ENCODE measurements at regions not wholly inside any gene's neighbourhood (a gene's known extent, or its start where the extent isn't known, plus 50 kb on each side); places are given as distances from the start of the nearest gene placed in this dataset.

GRCh38 chr21:17693801-17694200 lies 81.1 kb upstream of the BTG3 start (continued):
- TF ChIP-seq DDIT3 (CRISPR knock-in tag; IDR thresholded peaks at IDR 0.05): no peak

DNA sequence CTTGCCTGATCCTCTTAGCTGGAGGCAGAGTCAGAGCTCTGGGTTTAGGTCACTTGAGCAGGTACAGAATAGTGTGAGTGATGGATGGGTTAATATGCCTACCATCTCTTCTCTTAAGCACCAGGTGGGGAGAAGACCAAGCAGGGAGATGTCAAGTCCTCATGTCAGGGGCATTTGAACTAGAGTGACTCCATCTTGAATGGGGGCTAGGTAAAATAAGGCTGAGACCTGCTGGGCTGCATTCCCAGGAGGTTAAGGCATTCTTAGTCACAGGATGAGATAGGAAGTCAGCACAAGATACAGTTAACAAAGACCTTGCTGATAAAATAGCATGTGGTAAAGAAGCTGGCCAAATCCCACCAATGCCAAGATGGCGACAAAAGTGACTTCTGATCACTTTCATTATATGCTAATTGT lies 77.4 kb upstream of the BTG3 start:
- no TSS peak for BruUV-seq (replicated peaks)
- intact Hi-C loops (cut with micrococcal nuclease; ENCODE audit: unreplicated experiment): no loop called here
- FAIRE-seq (no peak), ATAC-seq (peak; percentile 38; the same call in 2 of the 3 replicates), DNase-seq (ENCODE audit: low spot score) (no peak)
- CTCF ChIA-PET (ENCODE audit: low intra/inter-chr PET ratio, low total read pairs): no interaction called here
- Histone ChIP-seq H3K9ac (ENCODE audit: insufficient read depth, low read depth, low read length) (no peak overlapping the region), H2AFZ (ENCODE audit: low read length) (no peak overlapping the region), H3K27me3 (ENCODE audit: control insufficient read depth in 1 of 2, insufficient read depth in 2 of 2, low read length in 2 of 2) (no peaks in the 10 kb centered on the region), H3K79me2 (ENCODE audit: insufficient read depth, low read length) (no peaks in the 10 kb centered on the region), H3K36me3 (replicated peaks in 1 of 2; ENCODE audit: control insufficient read depth in 1 of 2, insufficient read depth in 2 of 2, low read length in 2 of 2) (no peaks in the 10 kb centered on the region), H3K27ac (ENCODE audit: extremely low read length, insufficient read depth, low read length) (no peak overlapping the region), H3K4me1 (ENCODE audit: insufficient read depth, low read length) (peaks cover 12% of the 10 kb centered on the region), H3K9me3 (ENCODE audit: low read length) (no peaks in the 10 kb centered on the region), H4K20me1 (ENCODE audit: insufficient read depth, low read length) (no peaks in the 10 kb centered on the region), H3K4me2 (ENCODE audit: low read depth, low read length) (no peak overlapping the region), H3K4me3 (replicated peaks in 1 of 3; ENCODE audit: insufficient read depth in 1 of 3, low read depth in 2 of 3, low read length in 3 of 3) (no peak overlapping the region)
- WGBS (ENCODE audit: low lambda C conversion rate): 85% methylated on average over 1 of the region's 1 CpG
- TF ChIP-seq, protein P1, sequence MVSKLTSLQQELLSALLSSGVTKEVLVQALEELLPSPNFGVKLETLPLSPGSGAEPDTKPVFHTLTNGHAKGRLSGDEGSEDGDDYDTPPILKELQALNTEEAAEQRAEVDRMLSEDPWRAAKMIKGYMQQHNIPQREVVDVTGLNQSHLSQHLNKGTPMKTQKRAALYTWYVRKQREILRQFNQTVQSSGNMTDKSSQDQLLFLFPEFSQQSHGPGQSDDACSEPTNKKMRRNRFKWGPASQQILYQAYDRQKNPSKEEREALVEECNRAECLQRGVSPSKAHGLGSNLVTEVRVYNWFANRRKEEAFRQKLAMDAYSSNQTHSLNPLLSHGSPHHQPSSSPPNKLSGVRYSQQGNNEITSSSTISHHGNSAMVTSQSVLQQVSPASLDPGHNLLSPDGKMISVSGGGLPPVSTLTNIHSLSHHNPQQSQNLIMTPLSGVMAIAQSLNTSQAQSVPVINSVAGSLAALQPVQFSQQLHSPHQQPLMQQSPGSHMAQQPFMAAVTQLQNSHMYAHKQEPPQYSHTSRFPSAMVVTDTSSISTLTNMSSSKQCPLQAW (CRISPR knock-in tag; IDR thresholded peaks at IDR 0.05): no peak
- TF ChIP-seq HES4 (CRISPR knock-in tag; IDR thresholded peaks at IDR 0.05; ENCODE audit: borderline replicate concordance) (no peak), ZNF839 (CRISPR knock-in tag; IDR thresholded peaks at IDR 0.05; ENCODE audit: borderline replicate concordance) (no peak), ATF5 (CRISPR knock-in tag; IDR thresholded peaks at IDR 0.05; ENCODE audit: low read depth) (no peak), DNMT3B (CRISPR knock-in tag; conservative IDR thresholded peaks at IDR 0.05) (no peak), ZSCAN29 (CRISPR knock-in tag; conservative IDR thresholded peaks at IDR 0.05) (no peak), PHF8 (CRISPR knock-in tag; IDR thresholded peaks at IDR 0.05) (no peak), ZNF652 (CRISPR knock-in tag; IDR thresholded peaks at IDR 0.05; ENCODE audit: borderline replicate concordance, low read depth) (no peak), SRY (CRISPR knock-in tag; IDR thresholded peaks at IDR 0.05) (no peak), ZNF30 (CRISPR knock-in tag; IDR thresholded peaks at IDR 0.05) (no peak), ZNF382 (CRISPR knock-in tag; IDR thresholded peaks at IDR 0.05; ENCODE audit: borderline replicate concordance) (no peak), ZNF782 (CRISPR knock-in tag; IDR thresholded peaks at IDR 0.05; ENCODE audit: borderline replicate concordance) (no peak), ZNF530 (CRISPR knock-in tag; IDR thresholded peaks at IDR 0.05; ENCODE audit: low read depth) (no peak), SOX5 (CRISPR knock-in tag; IDR thresholded peaks at IDR 0.05; ENCODE audit: borderline replicate concordance) (no peak), HNRNPH1 (optimal IDR thresholded peaks at IDR 0.05; ENCODE audit: low read depth, low read length) (no peak), ZNF780A (CRISPR knock-in tag; IDR thresholded peaks at IDR 0.05) (no peak), THRA (CRISPR knock-in tag; IDR thresholded peaks at IDR 0.05; ENCODE audit: borderline replicate concordance) (no peak), NR3C1 (CRISPR knock-in tag; IDR thresholded peaks at IDR 0.05) (no peak)
- in situ Hi-C loops (cut with HindIII; ENCODE audit: extremely low pct_ligation_motif_present, low pct_unique_long_range_greater_than_20kb): no loop called here
- POLR2A ChIA-PET: no interaction called here
